Keratinocyte (primary cell): ENCODE measurements at regions not wholly inside any gene's neighbourhood (a gene's known extent, or its start where the extent isn't known, plus 50 kb on each side); places are given as distances from the start of the nearest gene placed in this dataset.

Experiments used
- DNase-seq: peaks from one replicate; pipeline ENCODE4 v3.0.0-alpha.2; 2011; ENCODE audit warnings: low read depth, missing footprints, low spot score
- FAIRE-seq: peaks from 2 replicates; lab custom pipeline; 2011; peaks lifted over from hg19 to GRCh38; lab: Jason Lieb, UNC
- H2AFZ ChIP-seq: 2 replicates; pipeline ENCODE4 v1.6.0; 2012; ENCODE audit warnings: low read length, control low read depth, inconsistent platforms; ENCODE audit not compliant: control insufficient read depth
- H3K27ac ChIP-seq: 2 replicates; pipeline ENCODE4 v1.5.1; 2011; ENCODE audit warnings: low read length; ENCODE audit not compliant: control insufficient read depth, insufficient read depth
- H3K27me3 ChIP-seq: 3 replicates; pipeline ENCODE4 v1.6.0; 2011; ENCODE audit warnings: low read length; ENCODE audit not compliant: control insufficient read depth, insufficient read depth; ENCODE audit errors: extremely low read depth
- H3K36me3 ChIP-seq, 2 experiments: 2 replicates in 1 of 2; 3 replicates in 1 of 2; pipeline ENCODE4 v1.5.1; 2011; ENCODE audit warnings: low read length in 2 of 2, mild to moderate bottlenecking in 1 of 2; ENCODE audit not compliant: control insufficient read depth in 2 of 2, insufficient read depth in 2 of 2; ENCODE audit errors: extremely low read depth in 1 of 2
- H3K4me1 ChIP-seq: 3 replicates; pipeline ENCODE4 v1.5.1; 2011; ENCODE audit warnings: low read length; ENCODE audit not compliant: control insufficient read depth, insufficient read depth; ENCODE audit errors: extremely low read depth
- H3K4me2 ChIP-seq: 3 replicates; pipeline ENCODE4 v1.6.0; 2011; ENCODE audit warnings: low read depth, low read length; ENCODE audit not compliant: control insufficient read depth, insufficient read depth; ENCODE audit errors: extremely low read depth
- H3K4me3 ChIP-seq, 3 experiments: fragments of 200-600 bp in 1 of 3; sonication (generic) in 1 of 3; 2 replicates in 2 of 3; 3 replicates in 1 of 3; pipeline ENCODE4 v1.5.1; 2011 to 2016; ENCODE audit warnings: low read length in 3 of 3, mild to moderate bottlenecking in 3 of 3, control low read depth in 2 of 3, inconsistent platforms in 1 of 3, low read depth in 1 of 3, mixed read lengths in 1 of 3, mixed run types in 1 of 3, moderate library complexity in 1 of 3; ENCODE audit not compliant: control insufficient read depth in 2 of 3, insufficient read depth in 2 of 3; ENCODE audit errors: extremely low read depth in 1 of 3
- H3K79me2 ChIP-seq: 2 replicates; pipeline ENCODE4 v1.6.0; 2012; ENCODE audit warnings: low read length; ENCODE audit not compliant: control insufficient read depth, insufficient read depth
- H3K9ac ChIP-seq: 3 replicates; pipeline ENCODE4 v1.6.0; 2011; ENCODE audit warnings: low read length; ENCODE audit not compliant: control insufficient read depth, insufficient read depth; ENCODE audit errors: extremely low read depth
- H3K9me1 ChIP-seq: 3 replicates; pipeline ENCODE4 v1.6.0; 2011; ENCODE audit warnings: low read length; ENCODE audit not compliant: control insufficient read depth, insufficient read depth; ENCODE audit errors: extremely low read depth
- H3K9me3 ChIP-seq: 2 replicates; pipeline ENCODE4 v1.5.1; 2012; ENCODE audit warnings: low read depth, low read length; ENCODE audit not compliant: control insufficient read depth
- H4K20me1 ChIP-seq: 3 replicates; pipeline ENCODE4 v1.6.0; 2011; ENCODE audit warnings: low read length; ENCODE audit not compliant: control insufficient read depth, insufficient read depth; ENCODE audit errors: extremely low read depth
- CTCF ChIP-seq, 3 experiments: IDR thresholded peaks in 1 of 3; conservative IDR thresholded peaks in 1 of 3; optimal IDR thresholded peaks in 1 of 3; 2 replicates in 2 of 3; 3 replicates in 1 of 3; pipeline versions ENCODE3 to v1.5.1; 2011; ENCODE audit warnings: low read length in 3 of 3, mild to moderate bottlenecking in 3 of 3, moderate library complexity in 2 of 3, control low read depth in 1 of 3, inconsistent platforms in 1 of 3; ENCODE audit not compliant: insufficient read depth in 2 of 3; ENCODE audit errors: extremely low read depth in 1 of 3
- EZH2 ChIP-seq: IDR thresholded peaks from one replicate; pipeline ENCODE4 v1.6.1; 2012; ENCODE audit warnings: inconsistent platforms, mild to moderate bottlenecking, low read length, moderate library complexity
- dilution Hi-C: fragments of 300-500 bp; cut with MboI; formaldehyde crosslinking; loops from one replicate; pipeline ENCODE4 v1.7.0; 2020; ENCODE audit warnings: low sequenced_read_pairs; ENCODE audit not compliant: extremely low pct_ligation_motif_present

- Histone ChIP-seq H3K9me3 (no peaks in the 10 kb centered on the region), H3K9me1 (no peaks in the 10 kb centered on the region), H3K27me3 (no peaks in the 10 kb centered on the region), H3K36me3 (no peaks in the 10 kb centered on the region), H3K4me3 (no peak overlapping the region), H2AFZ (no peak overlapping the region), H3K4me1 (no peaks in the 10 kb centered on the region), H3K9ac (no peak overlapping the region), H3K4me2 (no peak overlapping the region), H4K20me1 (no peaks in the 10 kb centered on the region), H3K27ac (no peak overlapping the region), H3K79me2 (no peaks in the 10 kb centered on the region)
- dilution Hi-C loops = no loop called here
- TF ChIP-seq CTCF (optimal IDR thresholded peaks at IDR 0.05 in 1 of 3, IDR thresholded peaks at IDR 0.05 in 1 of 3, conservative IDR thresholded peaks at IDR 0.05 in 1 of 3; ENCODE audit: extremely low read depth in 1 of 3, insufficient read depth in 2 of 3, low read length in 3 of 3) = no peak
- no peak for TF ChIP-seq EZH2
- no peak for FAIRE-seq
- DNase-seq = no peak
These were observed 66.1 kb upstream of the ID2 start for GRCh38 chr2:8615576-8616281.

- dilution Hi-C loops = no loop called here
- no peaks in the 10 kb centered on the region for H4K20me1 ChIP-seq
- no peaks in the 10 kb centered on the region for H3K9me1 ChIP-seq
- no peak overlapping the region for H3K4me2 ChIP-seq
- no peaks in the 10 kb centered on the region for H3K9me3 ChIP-seq
- DNase-seq = no peak
- TF ChIP-seq EZH2 (no peak), CTCF (optimal IDR thresholded peaks at IDR 0.05 in 1 of 3, IDR thresholded peaks at IDR 0.05 in 1 of 3, conservative IDR thresholded peaks at IDR 0.05 in 1 of 3; ENCODE audit: extremely low read depth in 1 of 3, insufficient read depth in 2 of 3, low read length in 3 of 3) (no peak)
- no peaks in the 10 kb centered on the region for H3K27me3 ChIP-seq
- no peaks in the 10 kb centered on the region for H3K79me2 ChIP-seq
- H3K4me1 ChIP-seq = no peaks in the 10 kb centered on the region
- no peak overlapping the region for H3K4me3 ChIP-seq
- no peak overlapping the region for H3K27ac ChIP-seq
- no peak overlapping the region for H2AFZ ChIP-seq
- H3K36me3 ChIP-seq = no peaks in the 10 kb centered on the region
- FAIRE-seq = no peak
- no peak overlapping the region for H3K9ac ChIP-seq
These were observed 64.8 kb upstream of the ID2 start for GRCh38 chr2:8617048-8617447.
